Body of pancreas (tissue), 4 donors: ENCODE measurements at regions not wholly inside any gene's neighbourhood (a gene's known extent, or its start where the extent isn't known, plus 50 kb on each side); places are given as distances from the start of the nearest gene placed in this dataset.

Experiments used
- ATAC-seq: fragments of 150-250 bp; one replicate; pipeline ENCODE4 v1.9.1; 2016
- DNase-seq, 4 donors: peaks; one replicate each; pipeline ENCODE4 v3.0.0-alpha.2; 2019
- H3K27ac ChIP-seq, 4 donors: fragments of 200-600 bp; sonication (generic); 1 replicate in 3 of 4; 2 replicates in 1 of 4; pipeline versions ENCODE4 v1.5.1 to v1.6.1; 2016 to 2019; ENCODE audit warnings: mild to moderate bottlenecking in 1 of 4, mixed read lengths in 1 of 4, moderate library complexity in 1 of 4
- H3K27me3 ChIP-seq, 2 donors: fragments of 200-600 bp; sonication (generic); one replicate each; pipeline ENCODE4 v1.6.0; 2016; ENCODE audit warnings: mild to moderate bottlenecking in 1 of 2
- H3K36me3 ChIP-seq, 2 donors: fragments of 200-600 bp; sonication (generic); replicated peaks in 1 of 2; 2 replicates each; pipeline ENCODE4 v1.5.1; 2016; ENCODE audit warnings: low read depth in 2 of 2; ENCODE audit not compliant: insufficient read depth in 1 of 2
- H3K4me1 ChIP-seq: fragments of 200-600 bp; sonication (generic); one replicate; pipeline ENCODE4 v1.6.0; 2016
- H3K4me3 ChIP-seq, 2 donors: fragments of 200-600 bp; sonication (generic); 1 replicate in 1 of 2; 2 replicates in 1 of 2; pipeline ENCODE4 v1.5.1; 2016 to 2019
- H3K9me3 ChIP-seq, 3 donors: fragments of 200-600 bp; sonication (generic); 1 replicate in 2 of 3; 2 replicates in 1 of 3; pipeline ENCODE4 v1.5.1; 2016
- POLR2A ChIP-seq, 3 donors: fragments of 450-650 bp; IDR thresholded peaks; one replicate each; pipeline ENCODE4 v1.6.1; 2016; ENCODE audit warnings: antibody characterized with exemption in 3 of 3, mild to moderate bottlenecking in 2 of 3
- WGBS, 2 donors: methylation state at CpG; one replicate each; pipeline ENCODE4 v1.1.5; 2017; 5-methylcytosine and 5-hydroxymethylcytosine counted together
- intact Hi-C: fragments of 100-400 bp; cut with DNase I; formaldehyde crosslinking; loops from one replicate; pipeline ENCODE4 v1.15.1; 2023
- TF ChIP-seq, protein P1 (sequence below), 7 experiments: fragments of 450-650 bp in 4 of 7; fragments of 200-600 bp in 3 of 7; sonication (generic) in 3 of 7; IDR thresholded peaks; one replicate each; pipeline ENCODE4 v1.5.1; 2016 to 2019; ENCODE audit warnings: antibody characterized with exemption in 7 of 7

DNA sequence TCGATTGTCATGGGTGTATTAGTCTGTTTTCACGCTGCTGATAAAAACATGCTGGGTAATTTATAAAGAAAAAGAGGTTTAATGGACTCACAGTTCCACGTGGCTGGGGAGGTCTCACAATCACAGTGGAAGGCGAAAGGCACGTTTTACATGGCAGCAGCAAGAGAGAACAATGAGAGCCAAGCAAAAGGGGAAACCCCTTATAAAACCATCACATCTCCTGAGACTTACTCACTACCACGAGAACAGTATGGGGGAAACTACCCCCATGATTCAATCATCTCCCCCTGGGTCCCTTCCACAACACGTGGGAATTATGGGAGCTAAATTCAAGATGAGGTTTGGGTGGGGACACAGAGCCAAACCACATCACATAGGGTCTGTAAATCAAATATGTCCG, 167.4 kb upstream of the XYLT1 start:
- WGBS, 2 donors = 35 to 43% methylated on average over 8 of the region's 8 CpGs
- intact Hi-C loops = no loop called here
- Histone ChIP-seq H3K9me3 (no peaks in the 10 kb centered on the region), H3K36me3 (no peaks in the 10 kb centered on the region), H3K27ac (no peak overlapping the region), H3K27me3 (no peaks in the 10 kb centered on the region), H3K4me3 (no peak overlapping the region), H3K4me1 (no peaks in the 10 kb centered on the region)
- no peak for ATAC-seq
- TF ChIP-seq, protein P1, sequence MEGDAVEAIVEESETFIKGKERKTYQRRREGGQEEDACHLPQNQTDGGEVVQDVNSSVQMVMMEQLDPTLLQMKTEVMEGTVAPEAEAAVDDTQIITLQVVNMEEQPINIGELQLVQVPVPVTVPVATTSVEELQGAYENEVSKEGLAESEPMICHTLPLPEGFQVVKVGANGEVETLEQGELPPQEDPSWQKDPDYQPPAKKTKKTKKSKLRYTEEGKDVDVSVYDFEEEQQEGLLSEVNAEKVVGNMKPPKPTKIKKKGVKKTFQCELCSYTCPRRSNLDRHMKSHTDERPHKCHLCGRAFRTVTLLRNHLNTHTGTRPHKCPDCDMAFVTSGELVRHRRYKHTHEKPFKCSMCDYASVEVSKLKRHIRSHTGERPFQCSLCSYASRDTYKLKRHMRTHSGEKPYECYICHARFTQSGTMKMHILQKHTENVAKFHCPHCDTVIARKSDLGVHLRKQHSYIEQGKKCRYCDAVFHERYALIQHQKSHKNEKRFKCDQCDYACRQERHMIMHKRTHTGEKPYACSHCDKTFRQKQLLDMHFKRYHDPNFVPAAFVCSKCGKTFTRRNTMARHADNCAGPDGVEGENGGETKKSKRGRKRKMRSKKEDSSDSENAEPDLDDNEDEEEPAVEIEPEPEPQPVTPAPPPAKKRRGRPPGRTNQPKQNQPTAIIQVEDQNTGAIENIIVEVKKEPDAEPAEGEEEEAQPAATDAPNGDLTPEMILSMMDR (IDR thresholded peaks at IDR 0.05) = no peak
- no peak for TF ChIP-seq POLR2A (IDR thresholded peaks at IDR 0.05)
- DNase-seq = no peak

DNA sequence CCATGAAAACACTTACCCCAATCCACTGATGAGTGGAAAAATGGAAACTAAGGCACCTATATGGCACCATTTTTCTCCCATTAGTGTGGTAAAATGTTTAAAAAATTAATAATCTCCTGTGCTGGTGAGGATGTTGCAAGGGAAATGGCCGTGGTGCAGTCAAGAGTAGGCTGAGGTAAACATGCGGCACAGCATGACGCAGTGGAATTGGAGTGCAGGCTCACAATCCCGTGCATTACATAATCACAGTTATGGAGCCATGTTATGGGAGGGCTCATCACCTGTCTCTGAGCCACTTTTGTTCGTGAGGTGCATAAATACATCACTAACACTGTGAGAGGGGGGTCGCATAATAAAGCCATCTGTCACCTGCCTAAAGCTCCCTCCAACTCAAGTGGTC, 164.4 kb upstream of the XYLT1 start:
- TF ChIP-seq, protein P1 (IDR thresholded peaks at IDR 0.05) = no peak
- TF ChIP-seq POLR2A (IDR thresholded peaks at IDR 0.05) = no peak
- ATAC-seq = no peak
- intact Hi-C loops = no loop called here
- Histone ChIP-seq H3K9me3 (no peaks in the 10 kb centered on the region), H3K27ac (no peak overlapping the region), H3K4me1 (no peaks in the 10 kb centered on the region), H3K36me3 (no peaks in the 10 kb centered on the region), H3K4me3 (no peak overlapping the region), H3K27me3 (no peaks in the 10 kb centered on the region)
- DNase-seq = no peak
- 72 to 78% methylated on average over 6 of the region's 6 CpGs for WGBS, 2 donors

DNA sequence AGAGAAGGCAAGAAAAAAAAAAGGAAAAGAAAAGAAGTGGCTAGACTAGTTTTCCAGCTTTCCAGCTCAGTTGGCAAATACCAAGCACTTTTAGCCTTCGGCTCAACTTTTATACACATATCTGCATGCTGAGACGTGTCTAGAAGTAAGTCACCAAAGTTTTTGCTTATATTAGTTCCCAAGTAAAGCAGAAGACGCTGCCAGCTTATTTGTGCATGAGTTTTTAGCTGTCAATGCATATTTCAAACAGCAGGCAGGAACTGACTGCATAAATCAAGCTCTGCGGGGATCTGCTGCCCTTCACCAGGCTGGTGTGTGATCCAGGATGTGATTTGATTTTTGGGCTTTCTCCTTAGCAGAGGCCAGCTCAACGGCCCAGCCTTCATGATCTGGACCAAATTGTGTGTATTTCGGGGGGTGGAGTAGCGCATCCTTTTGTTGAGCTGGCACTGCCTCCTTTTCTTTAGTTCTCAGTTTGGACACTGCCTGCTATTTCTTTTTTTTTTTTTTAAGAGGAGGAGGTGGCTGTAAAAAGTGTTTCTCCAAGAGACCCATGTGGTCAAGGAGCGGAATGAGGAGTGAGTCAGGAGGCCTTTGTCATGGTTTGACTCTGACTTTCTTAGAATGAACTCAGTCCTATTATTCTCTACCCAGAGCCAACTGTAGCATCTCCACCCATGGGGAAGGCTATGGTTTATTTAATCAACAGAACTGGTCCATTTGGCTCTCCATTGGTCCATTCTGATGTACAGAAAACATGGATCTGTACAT, 162.6 kb upstream of the XYLT1 start:
- Histone ChIP-seq H3K9me3 (no peaks in the 10 kb centered on the region), H3K27me3 (no peaks in the 10 kb centered on the region), H3K4me1 (no peaks in the 10 kb centered on the region), H3K4me3 (no peak overlapping the region), H3K27ac (no peak overlapping the region), H3K36me3 (no peaks in the 10 kb centered on the region)
- intact Hi-C loops = no loop called here
- TF ChIP-seq, protein P1 (IDR thresholded peaks at IDR 0.05) = no peak
- TF ChIP-seq POLR2A (IDR thresholded peaks at IDR 0.05) = no peak
- DNase-seq (no peak), ATAC-seq (no peak)
- WGBS, 2 donors = 41 to 44% methylated on average over 8 of the region's 8 CpGs

DNA sequence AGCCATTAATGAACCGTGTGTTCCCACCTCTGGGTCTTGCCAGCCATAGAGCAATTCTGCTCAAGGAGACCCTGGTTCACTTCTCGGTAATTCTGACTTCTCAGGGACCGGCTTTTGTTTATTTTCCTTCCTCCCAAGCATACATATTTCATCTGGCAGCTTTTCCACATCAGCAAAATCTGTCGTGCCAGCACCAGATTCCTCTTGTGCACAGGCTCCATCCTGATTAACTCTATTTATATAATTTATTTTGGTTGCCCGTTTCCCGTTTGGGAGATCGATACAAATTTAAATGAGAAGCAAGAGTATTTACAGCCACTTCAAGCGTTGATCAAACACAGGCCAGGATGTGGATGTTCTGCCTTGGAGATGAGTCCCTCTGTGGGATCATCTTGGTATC, 161.9 kb upstream of the XYLT1 start:
- TF ChIP-seq POLR2A (IDR thresholded peaks at IDR 0.05) = no peak
- TF ChIP-seq, protein P1 (IDR thresholded peaks at IDR 0.05) = no peak
- no peak for ATAC-seq
- no peaks in the 10 kb centered on the region for H3K27me3 ChIP-seq

DNA sequence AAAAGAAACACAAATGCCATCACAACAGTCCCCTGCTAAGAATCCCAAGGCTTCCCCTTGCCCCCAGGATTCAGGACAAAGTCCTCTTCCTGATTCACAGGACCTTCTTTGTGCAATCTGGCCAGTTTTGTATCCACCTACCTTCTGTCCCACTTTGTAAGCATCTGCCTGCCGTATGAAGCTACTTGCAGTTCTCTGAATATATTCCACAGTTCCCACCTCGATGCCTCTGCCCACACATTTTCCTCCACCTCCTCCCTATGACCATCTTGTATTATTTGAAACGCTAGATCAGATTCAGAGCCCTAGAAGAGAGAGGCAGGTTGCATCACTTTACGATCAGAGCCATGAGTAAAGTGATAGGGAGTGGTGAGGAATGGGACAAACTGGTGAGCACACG, 159.2 kb upstream of the XYLT1 start:
- Histone ChIP-seq H3K27me3 (no peaks in the 10 kb centered on the region), H3K4me1 (no peaks in the 10 kb centered on the region), H3K4me3 (no peak overlapping the region), H3K36me3 (no peaks in the 10 kb centered on the region), H3K27ac (no peak overlapping the region), H3K9me3 (peaks cover 0 to 15% (median 0%) of the 10 kb centered on the region in 3 donors)
- intact Hi-C loops = no loop called here
- WGBS, 2 donors = 55 to 65% methylated on average over 5 of the region's 5 CpGs
- no peak for DNase-seq
- TF ChIP-seq POLR2A (IDR thresholded peaks at IDR 0.05) = no peak
- TF ChIP-seq, protein P1 (IDR thresholded peaks at IDR 0.05) = no peak
- no peak for ATAC-seq

More for the DNA sequence above, 161.9 kb upstream of the XYLT1 start:
- no peak overlapping the region for H3K4me3 ChIP-seq
- no peaks in the 10 kb centered on the region for H3K36me3 ChIP-seq
- peaks cover 0 to 2% (median 0%) of the 10 kb centered on the region in 3 donors for H3K9me3 ChIP-seq
- 49 to 50% methylated on average over 8 of the region's 8 CpGs for WGBS, 2 donors
- H3K4me1 ChIP-seq = no peaks in the 10 kb centered on the region
- no peak overlapping the region for H3K27ac ChIP-seq
- intact Hi-C loops = no loop called here
- DNase-seq = no peak
